Cerebellar cortex (tissue), 1 donor: ENCODE measurements at regions not wholly inside any gene's neighbourhood (a gene's known extent, or its start where the extent isn't known, plus 50 kb on each side); places are given as distances from the start of the nearest gene placed in this dataset.
"Not testable (repeated sequence)": the region's sequence is repeated elsewhere in the genome, so short reads cannot be mapped to it uniquely, and the experiment has no call there.

Experiments
- DNase-seq: peaks from one replicate; pipeline ENCODE4 v3.0.0-alpha.2; 2015; ENCODE audit warnings: low spot score

GRCh38 chr11:29249713-29250112, 767.1 kb downstream of the KCNA4 start:
- no peak for DNase-seq

GRCh38 chr11:29244355-29244754, 772.5 kb downstream of the KCNA4 start:
- DNase-seq = no peak

GRCh38 chr11:29243616-29244015, 773.2 kb downstream of the KCNA4 start:
- DNase-seq = no peak

- no peak for DNase-seq
Observed at GRCh38 chr11:29231991-29232390, 784.8 kb downstream of the KCNA4 start.

GRCh38 chr11:29231586-29231985, 785.2 kb downstream of the KCNA4 start:
- no peak for DNase-seq

GRCh38 chr11:29227811-29228210, 789.0 kb downstream of the KCNA4 start:
- DNase-seq = no peak

GRCh38 chr11:29224739-29225384, 792.0 kb downstream of the KCNA4 start:
- DNase-seq = no peak

GRCh38 chr11:29219531-29219930, 797.3 kb downstream of the KCNA4 start:
- not testable (repeated sequence) for DNase-seq

GRCh38 chr11:29217901-29218300, 798.9 kb downstream of the KCNA4 start:
- DNase-seq = no peak

GRCh38 chr11:29214833-29215232, 802.0 kb downstream of the KCNA4 start:
- DNase-seq = no peak

GRCh38 chr11:29211202-29211601, 805.6 kb downstream of the KCNA4 start:
- DNase-seq = no peak

GRCh38 chr11:29210426-29210825, 806.4 kb downstream of the KCNA4 start:
- DNase-seq = no peak

GRCh38 chr11:29208117-29208516, 808.7 kb downstream of the KCNA4 start:
- DNase-seq = no peak

- DNase-seq = no peak
Observed at GRCh38 chr11:29200791-29201562, 815.9 kb downstream of the KCNA4 start.

GRCh38 chr11:29190313-29190712, 826.5 kb downstream of the KCNA4 start:
- DNase-seq = no peak

GRCh38 chr11:29187215-29187614, 829.6 kb downstream of the KCNA4 start:
- DNase-seq = no peak

GRCh38 chr11:29184939-29185890, 831.6 kb downstream of the KCNA4 start:
- no peak for DNase-seq

GRCh38 chr11:29183301-29183700, 833.5 kb downstream of the KCNA4 start:
- no peak for DNase-seq

GRCh38 chr11:29173660-29174062, 843.2 kb downstream of the KCNA4 start:
- DNase-seq = no peak

GRCh38 chr11:29171360-29171950, 845.4 kb downstream of the KCNA4 start:
- no peak for DNase-seq

- DNase-seq = no peak
Observed at GRCh38 chr11:29166306-29166705, 850.5 kb downstream of the KCNA4 start.

GRCh38 chr11:29163231-29163630, 853.6 kb downstream of the KCNA4 start:
- no peak for DNase-seq
